RWPE1 (cell line): ENCODE measurements at regions not wholly inside any gene's neighbourhood (a gene's known extent, or its start where the extent isn't known, plus 50 kb on each side); places are given as distances from the start of the nearest gene placed in this dataset.

Source experiments
- CTCF ChIA-PET: fragments of 350-600 bp; sonication (Branson Sonifier 250); formaldehyde crosslinking; extraction: SDS; loops from one replicate; lab custom pipeline; 2021; lab: Yijun Ruan, JAX
- POLR2A ChIA-PET: fragments of 400-600 bp; formaldehyde crosslinking; extraction: SDS; loops from one replicate; lab custom pipeline; 2020; ENCODE audit warnings: antibody characterized with exemption; ENCODE audit not compliant: low non-redundant PET; lab: Yijun Ruan, JAX
- DNase-seq: peaks from one replicate; pipeline ENCODE4 v3.0.0; 2012; ENCODE audit warnings: low spot score
- H3K27ac ChIP-seq: fragments of 450-650 bp; 2 replicates; pipeline ENCODE4 v1.5.1; 2017
- CTCF ChIP-seq: fragments of 450-650 bp; conservative IDR thresholded peaks from 2 replicates; pipeline ENCODE4 v1.5.1; 2017; ENCODE audit warnings: low read depth, mild to moderate bottlenecking

- ChIA-PET POLR2A (no interaction called here), CTCF (interaction anchor here (0.7 kb wide), 2 partner anchors 17 to 158 kb away, joined by 3 to 4 read pairs; no protein-coding TSS in a partner anchor)
- no peak for DNase-seq
- TF ChIP-seq CTCF, result no peak
- no peak overlapping the region for H3K27ac ChIP-seq
Observed at GRCh38 chr1:222325506-222325905, 222.4 kb downstream of the HHIPL2 start.

GRCh38 chr1:222314839-222315238, 233.1 kb downstream of the HHIPL2 start:
- no peak for TF ChIP-seq CTCF
- no peak overlapping the region for H3K27ac ChIP-seq
- no peak for DNase-seq
- ChIA-PET POLR2A (no interaction called here), CTCF (no interaction called here)

GRCh38 chr1:222310836-222311235, 237.1 kb downstream of the HHIPL2 start:
- ChIA-PET CTCF (no interaction called here), POLR2A (no interaction called here)
- DNase-seq, result no peak
- TF ChIP-seq CTCF, result no peak
- no peak overlapping the region for H3K27ac ChIP-seq

GRCh38 chr1:222307621-222308020, 240.3 kb downstream of the HHIPL2 start:
- no peak for DNase-seq
- no peak overlapping the region for H3K27ac ChIP-seq
- POLR2A ChIA-PET, result no interaction called here
- no peak for TF ChIP-seq CTCF
- CTCF ChIA-PET, result no interaction called here

- TF ChIP-seq CTCF, result no peak
- POLR2A ChIA-PET, result no interaction called here
- CTCF ChIA-PET, result no interaction called here
- no peak overlapping the region for H3K27ac ChIP-seq
- no peak for DNase-seq
Observed at GRCh38 chr1:222306512-222306911, 241.4 kb downstream of the HHIPL2 start.

GRCh38 chr1:222306011-222306410, 241.9 kb downstream of the HHIPL2 start:
- ChIA-PET POLR2A (no interaction called here), CTCF (no interaction called here)
- DNase-seq, result no peak

More at GRCh38 chr1:222306011-222306410, 241.9 kb downstream of the HHIPL2 start:
- H3K27ac ChIP-seq, result no peak overlapping the region
- no peak for TF ChIP-seq CTCF
